GM12872 (cell line): ENCODE measurements at regions not wholly inside any gene's neighbourhood (a gene's known extent, or its start where the extent isn't known, plus 50 kb on each side); places are given as distances from the start of the nearest gene placed in this dataset.

Source experiments
- CTCF ChIP-seq: IDR thresholded peaks from 3 replicates; pipeline ENCODE4 v1.5.1; 2011; ENCODE audit warnings: low read depth, mild to moderate bottlenecking, low read length, moderate library complexity; ENCODE audit not compliant: insufficient read depth

- TF ChIP-seq CTCF, result no peak
These were observed 2253.2 kb upstream of the TENM3 start for GRCh38 chr4:179989975-179990374.

- no peak for TF ChIP-seq CTCF
These were observed 2233.9 kb upstream of the TENM3 start for GRCh38 chr4:180009316-180009715.

- peak; percentile 54 for TF ChIP-seq CTCF
These were observed 2214.5 kb upstream of the TENM3 start for GRCh38 chr4:180028682-180029081.

GRCh38 chr4:180031330-180031729 lies 2211.9 kb upstream of the TENM3 start:
- no peak for TF ChIP-seq CTCF

GRCh38 chr4:180041576-180041975 lies 2201.6 kb upstream of the TENM3 start:
- no peak for TF ChIP-seq CTCF

GRCh38 chr4:180052629-180053028 lies 2190.6 kb upstream of the TENM3 start:
- no peak for TF ChIP-seq CTCF

GRCh38 chr4:180054291-180054690 lies 2188.9 kb upstream of the TENM3 start:
- no peak for TF ChIP-seq CTCF

GRCh38 chr4:180057299-180057721 lies 2185.9 kb upstream of the TENM3 start:
- TF ChIP-seq CTCF, result peak; percentile 41; the same call in 2 of the 3 replicates
